ENCODE measurements at regions not wholly inside any gene's neighbourhood (a gene's known extent, or its start where the extent isn't known, plus 50 kb on each side); places are given as distances from the start of the nearest gene placed in this dataset.

DNA sequence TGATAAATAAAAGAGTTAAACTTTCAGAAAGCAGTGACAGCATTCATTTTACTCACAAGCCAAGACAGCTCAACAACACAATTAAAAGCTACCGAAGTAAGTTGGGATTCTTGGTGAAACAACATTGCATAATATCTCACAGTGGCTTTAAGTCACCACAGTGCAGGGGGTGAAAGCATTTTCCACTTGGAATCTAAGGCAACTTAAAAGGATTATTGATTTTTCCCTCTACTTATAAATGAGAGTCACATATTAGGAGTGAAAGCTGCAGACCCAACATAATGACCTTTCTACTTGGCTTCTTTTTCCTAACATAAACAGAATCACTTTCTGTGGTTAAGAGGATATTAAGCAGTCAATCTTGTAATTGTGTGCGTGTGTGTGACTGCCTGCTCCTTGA is 536.6 kb upstream of the CXADR start:
- Histone ChIP-seq H3K9me3 (no peaks in the 10 kb centered on the region), H3K4me1 (no peaks in the 10 kb centered on the region), H3K27me3 (replicated peaks; ENCODE audit: control insufficient read depth, insufficient read depth, low read length) (no peaks in the 10 kb centered on the region), H3K36me3 (ENCODE audit: control insufficient read depth, insufficient read depth, low read length) (no peaks in the 10 kb centered on the region), H3K4me3 (ENCODE audit: low read depth, low read length) (no peak overlapping the region)
- no peak overlapping the region for H3K4me3 Mint-ChIP-seq (ENCODE audit: unreplicated experiment)
- H3K27me3 Mint-ChIP-seq (ENCODE audit: insufficient read depth, unreplicated experiment) = no peaks in the 10 kb centered on the region
- H3K27ac Mint-ChIP-seq (ENCODE audit: unreplicated experiment) = no peak overlapping the region
- H3K9me3 Mint-ChIP-seq (ENCODE audit: unreplicated experiment) = no peaks in the 10 kb centered on the region
- H3K36me3 Mint-ChIP-seq (ENCODE audit: insufficient read depth, unreplicated experiment) = no peaks in the 10 kb centered on the region
- no peak for DNase-seq
- intact Hi-C loops (cut with micrococcal nuclease; ENCODE audit: unreplicated experiment) = no loop called here
- ChIA-PET CTCF (interaction anchor here (0.6 kb wide), 1 partner anchor 515 kb away, joined by 3 read pairs; no protein-coding TSS in a partner anchor), POLR2A (no interaction called here)
- no TSS peak for BruUV-seq (replicated peaks)
- H3K4me1 Mint-ChIP-seq (ENCODE audit: low read depth, unreplicated experiment) = no peaks in the 10 kb centered on the region
- TF ChIP-seq, protein P1, sequence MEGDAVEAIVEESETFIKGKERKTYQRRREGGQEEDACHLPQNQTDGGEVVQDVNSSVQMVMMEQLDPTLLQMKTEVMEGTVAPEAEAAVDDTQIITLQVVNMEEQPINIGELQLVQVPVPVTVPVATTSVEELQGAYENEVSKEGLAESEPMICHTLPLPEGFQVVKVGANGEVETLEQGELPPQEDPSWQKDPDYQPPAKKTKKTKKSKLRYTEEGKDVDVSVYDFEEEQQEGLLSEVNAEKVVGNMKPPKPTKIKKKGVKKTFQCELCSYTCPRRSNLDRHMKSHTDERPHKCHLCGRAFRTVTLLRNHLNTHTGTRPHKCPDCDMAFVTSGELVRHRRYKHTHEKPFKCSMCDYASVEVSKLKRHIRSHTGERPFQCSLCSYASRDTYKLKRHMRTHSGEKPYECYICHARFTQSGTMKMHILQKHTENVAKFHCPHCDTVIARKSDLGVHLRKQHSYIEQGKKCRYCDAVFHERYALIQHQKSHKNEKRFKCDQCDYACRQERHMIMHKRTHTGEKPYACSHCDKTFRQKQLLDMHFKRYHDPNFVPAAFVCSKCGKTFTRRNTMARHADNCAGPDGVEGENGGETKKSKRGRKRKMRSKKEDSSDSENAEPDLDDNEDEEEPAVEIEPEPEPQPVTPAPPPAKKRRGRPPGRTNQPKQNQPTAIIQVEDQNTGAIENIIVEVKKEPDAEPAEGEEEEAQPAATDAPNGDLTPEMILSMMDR (IDR thresholded peaks at IDR 0.05; ENCODE audit: insufficient read depth in 1 of 2, low read depth in 1 of 2, low read length in 1 of 2, severe bottlenecking in 1 of 2, unreplicated experiment in 1 of 2) = no peak

DNA sequence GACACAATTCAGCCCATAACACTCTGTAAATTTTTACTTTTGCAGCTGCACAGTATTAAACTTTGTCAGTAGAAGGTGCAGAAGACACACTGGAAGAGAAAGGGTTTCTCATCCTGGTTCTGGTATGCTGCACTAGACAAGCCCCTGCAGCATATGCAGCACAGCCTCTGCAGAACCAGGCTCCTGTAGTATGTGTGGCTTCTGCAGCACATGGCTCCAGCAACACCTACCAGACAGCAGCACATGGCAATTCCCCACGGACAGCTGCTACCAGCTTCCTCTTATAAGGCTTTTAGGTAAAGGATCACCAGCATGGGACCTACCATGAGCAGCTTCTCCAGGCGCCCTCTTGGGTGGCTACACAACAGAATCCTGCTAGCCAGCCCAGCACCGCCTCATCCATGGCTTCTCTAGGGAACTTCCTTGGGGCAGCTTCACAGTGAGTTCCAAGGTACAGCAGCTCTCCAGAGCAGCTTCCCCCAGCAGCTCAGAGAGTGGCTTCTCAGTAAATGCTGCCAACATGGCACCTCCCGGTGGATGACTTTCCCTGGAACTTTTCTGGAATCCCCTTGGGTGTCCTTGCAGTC is 534.4 kb upstream of the CXADR start:
- H3K27me3 Mint-ChIP-seq (ENCODE audit: insufficient read depth, unreplicated experiment) = no peaks in the 10 kb centered on the region
- CTCF ChIA-PET = no interaction called here
- Histone ChIP-seq H3K4me3 (ENCODE audit: low read depth, low read length) (no peak overlapping the region), H3K27me3 (replicated peaks; ENCODE audit: control insufficient read depth, insufficient read depth, low read length) (no peaks in the 10 kb centered on the region), H3K4me1 (no peaks in the 10 kb centered on the region), H3K36me3 (ENCODE audit: control insufficient read depth, insufficient read depth, low read length) (no peaks in the 10 kb centered on the region), H3K9me3 (no peaks in the 10 kb centered on the region)
- intact Hi-C loops (cut with micrococcal nuclease; ENCODE audit: unreplicated experiment) = no loop called here
- TF ChIP-seq, protein P1 (IDR thresholded peaks at IDR 0.05; ENCODE audit: insufficient read depth in 1 of 2, low read depth in 1 of 2, low read length in 1 of 2, severe bottlenecking in 1 of 2, unreplicated experiment in 1 of 2) = no peak
- BruUV-seq (replicated peaks) = no TSS peak
- H3K9me3 Mint-ChIP-seq (ENCODE audit: unreplicated experiment) = no peaks in the 10 kb centered on the region
- H3K27ac Mint-ChIP-seq (ENCODE audit: unreplicated experiment) = no peak overlapping the region
- no peak overlapping the region for H3K4me3 Mint-ChIP-seq (ENCODE audit: unreplicated experiment)
- H3K4me1 Mint-ChIP-seq (ENCODE audit: low read depth, unreplicated experiment) = no peaks in the 10 kb centered on the region
- DNase-seq = no peak
- no peaks in the 10 kb centered on the region for H3K36me3 Mint-ChIP-seq (ENCODE audit: insufficient read depth, unreplicated experiment)
- POLR2A ChIA-PET = no interaction called here

DNA sequence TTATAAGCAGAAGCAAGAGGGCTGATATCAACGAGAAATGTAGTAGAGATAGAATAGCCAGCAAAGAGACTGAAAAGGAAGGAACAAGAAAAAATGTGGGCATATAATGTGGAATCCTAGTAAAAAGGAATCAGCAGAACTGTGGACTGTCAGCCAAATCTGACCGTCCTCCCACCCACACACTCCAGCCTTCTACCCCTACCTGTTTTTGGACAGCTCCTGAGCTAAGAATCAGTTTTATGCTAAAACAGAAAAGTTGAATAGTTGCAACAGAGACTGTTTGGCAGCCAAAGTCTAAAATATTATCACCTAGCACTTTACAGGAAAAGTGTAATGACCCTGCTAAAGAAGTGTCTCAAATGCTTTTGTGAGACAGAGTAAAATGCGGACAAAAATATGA is 533.3 kb upstream of the CXADR start:
- Histone ChIP-seq H3K27me3 (replicated peaks; ENCODE audit: control insufficient read depth, insufficient read depth, low read length) (no peaks in the 10 kb centered on the region), H3K36me3 (ENCODE audit: control insufficient read depth, insufficient read depth, low read length) (no peaks in the 10 kb centered on the region), H3K4me3 (ENCODE audit: low read depth, low read length) (no peak overlapping the region), H3K9me3 (no peaks in the 10 kb centered on the region), H3K4me1 (no peaks in the 10 kb centered on the region)
- no peaks in the 10 kb centered on the region for H3K4me1 Mint-ChIP-seq (ENCODE audit: low read depth, unreplicated experiment)
- ChIA-PET POLR2A (no interaction called here), CTCF (no interaction called here)
- intact Hi-C loops (cut with micrococcal nuclease; ENCODE audit: unreplicated experiment) = no loop called here
- DNase-seq = no peak
- no peaks in the 10 kb centered on the region for H3K27me3 Mint-ChIP-seq (ENCODE audit: insufficient read depth, unreplicated experiment)
- no peaks in the 10 kb centered on the region for H3K36me3 Mint-ChIP-seq (ENCODE audit: insufficient read depth, unreplicated experiment)
- BruUV-seq (replicated peaks) = no TSS peak
- no peak overlapping the region for H3K4me3 Mint-ChIP-seq (ENCODE audit: unreplicated experiment)
- TF ChIP-seq, protein P1 (IDR thresholded peaks at IDR 0.05; ENCODE audit: insufficient read depth in 1 of 2, low read depth in 1 of 2, low read length in 1 of 2, severe bottlenecking in 1 of 2, unreplicated experiment in 1 of 2) = no peak
- H3K9me3 Mint-ChIP-seq (ENCODE audit: unreplicated experiment) = no peaks in the 10 kb centered on the region
- no peak overlapping the region for H3K27ac Mint-ChIP-seq (ENCODE audit: unreplicated experiment)
